Testis (tissue), 2 donors: ENCODE measurements at regions not wholly inside any gene's neighbourhood (a gene's known extent, or its start where the extent isn't known, plus 50 kb on each side); places are given as distances from the start of the nearest gene placed in this dataset.
A peak's percentile ranks its signal among the peaks of the same experiment; 100 is the strongest.

Source experiments
- DNase-seq: peaks from one replicate; pipeline ENCODE4 v3.0.0-alpha.2; 2019
- H3K27ac ChIP-seq, 2 donors: fragments of 200-600 bp; sonication (generic); one replicate each; pipeline ENCODE4 v1.5.1; 2019
- H3K27me3 ChIP-seq: fragments of 200-600 bp; sonication (generic); one replicate; pipeline ENCODE4 v1.5.1; 2019
- H3K36me3 ChIP-seq: fragments of 200-600 bp; sonication (generic); one replicate; pipeline ENCODE4 v1.5.1; 2017; ENCODE audit warnings: low read depth; ENCODE audit errors: missing control alignments
- H3K4me1 ChIP-seq: fragments of 200-600 bp; sonication (generic); one replicate; pipeline ENCODE4 v1.5.1; 2019
- H3K4me3 ChIP-seq, 2 donors: fragments of 200-600 bp; sonication (generic); one replicate each; pipeline ENCODE4 v1.5.1; 2017 to 2019
- H3K9me3 ChIP-seq: fragments of 200-600 bp; sonication (generic); one replicate; pipeline ENCODE4 v1.5.1; 2017
- CTCF ChIP-seq, 3 experiments: fragments of 450-650 bp in 2 of 3; fragments of 200-600 bp in 1 of 3; sonication (generic) in 1 of 3; IDR thresholded peaks; one replicate each; pipeline ENCODE4 v1.5.1; 2016 to 2019; ENCODE audit warnings: antibody characterized with exemption in 3 of 3, mild to moderate bottlenecking in 2 of 3, moderate library complexity in 1 of 3
- POLR2A ChIP-seq: fragments of 450-650 bp; IDR thresholded peaks from one replicate; pipeline ENCODE4 v1.6.1; 2017; ENCODE audit warnings: antibody characterized with exemption, mild to moderate bottlenecking, moderate library complexity
- WGBS, 2 donors: methylation state at CpG; one replicate each; pipeline ENCODE4 v1.1.5; 2018; 5-methylcytosine and 5-hydroxymethylcytosine counted together
- intact Hi-C: fragments of 100-400 bp; cut with DNase I; formaldehyde crosslinking; loops from one replicate; pipeline ENCODE4 v1.15.1; 2023; ENCODE audit warnings: low total_unique reads

- Histone ChIP-seq H3K27ac (peak overlapping the region; percentile 39 to 46), H3K9me3 (no peaks in the 10 kb centered on the region), H3K36me3 (no peaks in the 10 kb centered on the region), H3K4me1 (peaks cover 52% of the 10 kb centered on the region), H3K27me3 (no peaks in the 10 kb centered on the region), H3K4me3 (no peak overlapping the region)
- intact Hi-C loops = no loop called here
- TF ChIP-seq POLR2A (no peak), CTCF (IDR thresholded peaks at IDR 0.05) (no peak)
- 72 to 87% methylated on average over 8 to 10 of the region's 10 CpGs for WGBS, 2 donors
- peak; percentile 40 for DNase-seq
Measured at GRCh38 chr6:148244217-148244935, 98.3 kb upstream of the SASH1 start.

GRCh38 chr6:148247386-148248063 is 95.1 kb upstream of the SASH1 start:
- Histone ChIP-seq H3K4me3 (no peak overlapping the region), H3K9me3 (no peaks in the 10 kb centered on the region), H3K4me1 (peaks cover 41% of the 10 kb centered on the region), H3K27ac (peak overlapping the region in 1 of 2 donors; percentile 51), H3K36me3 (no peaks in the 10 kb centered on the region), H3K27me3 (no peaks in the 10 kb centered on the region)
- 91 to 93% methylated on average over 6 of the region's 6 CpGs for WGBS, 2 donors
- DNase-seq = no peak
- TF ChIP-seq POLR2A (no peak), CTCF (IDR thresholded peaks at IDR 0.05) (no peak)
- intact Hi-C loops = no loop called here

GRCh38 chr6:148249160-148249559 is 93.5 kb upstream of the SASH1 start:
- H3K4me3 ChIP-seq = no peak overlapping the region
- intact Hi-C loops = no loop called here
- H3K9me3 ChIP-seq = no peaks in the 10 kb centered on the region
- no peak overlapping the region for H3K27ac ChIP-seq
- 63 to 84% methylated on average over 6 of the region's 6 CpGs for WGBS, 2 donors
- TF ChIP-seq POLR2A (no peak), CTCF (IDR thresholded peaks at IDR 0.05) (no peak)
- no peaks in the 10 kb centered on the region for H3K36me3 ChIP-seq
- no peaks in the 10 kb centered on the region for H3K27me3 ChIP-seq
- DNase-seq = no peak
- peaks cover 37% of the 10 kb centered on the region for H3K4me1 ChIP-seq

GRCh38 chr6:148249679-148250375 is 92.8 kb upstream of the SASH1 start:
- DNase-seq = no peak
- Histone ChIP-seq H3K4me3 (no peak overlapping the region), H3K27me3 (no peaks in the 10 kb centered on the region), H3K36me3 (no peaks in the 10 kb centered on the region), H3K4me1 (peaks cover 32% of the 10 kb centered on the region), H3K9me3 (no peaks in the 10 kb centered on the region), H3K27ac (no peak overlapping the region)
- no peak for TF ChIP-seq POLR2A
- TF ChIP-seq CTCF (IDR thresholded peaks at IDR 0.05) = no peak
- intact Hi-C loops = no loop called here
- 55 to 73% methylated on average over 5 of the region's 5 CpGs for WGBS, 2 donors
